C4-2B (cell line): ENCODE measurements at regions not wholly inside any gene's neighbourhood (a gene's known extent, or its start where the extent isn't known, plus 50 kb on each side); places are given as distances from the start of the nearest gene placed in this dataset.

Source experiments
- CTCF ChIP-seq: fragments of 450-650 bp; conservative IDR thresholded peaks from 2 replicates; pipeline ENCODE4 v1.5.1; 2017; ENCODE audit warnings: mild to moderate bottlenecking
- ZFX ChIP-seq: fragments of 450-650 bp; IDR thresholded peaks from 2 replicates; pipeline ENCODE4 v1.6.1; 2017

GRCh38 chr2:115946891-115947290 lies 1504.5 kb downstream of the DPP10 start:
- TF ChIP-seq CTCF: no peak
- no peak for TF ChIP-seq ZFX
